Upper lobe of left lung (tissue), 4 donors: ENCODE measurements at regions not wholly inside any gene's neighbourhood (a gene's known extent, or its start where the extent isn't known, plus 50 kb on each side); places are given as distances from the start of the nearest gene placed in this dataset.
"Not testable (repeated sequence)": the region's sequence is repeated elsewhere in the genome, so short reads cannot be mapped to it uniquely, and the experiment has no call there.

Experiments used
- CTCF ChIP-seq, 6 experiments: fragments of 450-650 bp in 4 of 6; fragments of 200-600 bp in 2 of 6; sonication (generic) in 2 of 6; IDR thresholded peaks; one replicate each; pipeline ENCODE4 v1.5.1; 2016 to 2019; ENCODE audit warnings: antibody characterized with exemption in 6 of 6
- EP300 ChIP-seq, 4 donors: sonication (generic); formaldehyde crosslinking; IDR thresholded peaks; one replicate each; pipeline ENCODE4 v1.5.1; 2017; ENCODE audit warnings: antibody characterized with exemption in 4 of 4, control low read depth in 2 of 4
- POLR2A ChIP-seq, 4 donors: fragments of 450-650 bp; IDR thresholded peaks; one replicate each; pipeline ENCODE4 v1.5.1; 2016 to 2017; ENCODE audit warnings: antibody characterized with exemption in 4 of 4, mild to moderate bottlenecking in 2 of 4
- POLR2AphosphoS5 ChIP-seq, 2 donors: sonication (generic); formaldehyde crosslinking; IDR thresholded peaks; one replicate each; pipeline ENCODE4 v1.5.1; 2017; ENCODE audit warnings: antibody characterized with exemption in 2 of 2

DNA sequence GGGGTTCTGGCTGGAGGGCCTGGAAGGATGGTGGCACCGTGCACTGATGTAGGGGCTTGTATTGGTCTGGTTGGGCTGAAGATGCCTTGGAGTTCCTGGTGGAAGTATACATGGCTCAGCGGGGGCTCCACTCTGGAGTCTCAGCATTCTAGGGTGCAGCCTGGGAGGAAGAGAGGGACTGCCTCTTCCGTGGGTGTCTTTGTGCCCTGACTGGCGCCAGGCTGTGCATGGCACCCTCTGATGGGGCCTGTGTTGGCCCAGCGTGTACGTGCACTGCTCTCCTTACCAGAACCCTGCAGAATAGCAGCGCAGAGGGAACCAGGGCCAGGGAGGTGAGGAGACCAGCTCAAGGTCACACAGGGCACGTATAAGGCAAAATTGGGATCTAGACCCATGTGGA is 97.0 kb downstream of the CRLF3 start:
- TF ChIP-seq CTCF, POLR2A, POLR2AphosphoS5, EP300 (IDR thresholded peaks at IDR 0.05): not testable (repeated sequence)
